Vagina (tissue), 2 donors: ENCODE measurements at regions not wholly inside any gene's neighbourhood (a gene's known extent, or its start where the extent isn't known, plus 50 kb on each side); places are given as distances from the start of the nearest gene placed in this dataset.

Experiments
- DNase-seq, 2 donors: peaks; one replicate each; pipeline ENCODE4 v3.0.0-alpha.2; 2017; ENCODE audit errors: extremely low spot score in 2 of 2
- H3K27ac ChIP-seq: fragments of 200-600 bp; sonication (generic); one replicate; pipeline ENCODE4 v1.5.1; 2019
- H3K27me3 ChIP-seq: fragments of 200-600 bp; sonication (generic); one replicate; pipeline ENCODE4 v1.5.1; 2019
- H3K36me3 ChIP-seq, 2 donors: fragments of 200-600 bp; sonication (generic); one replicate each; pipeline ENCODE4 v1.5.1; 2017 to 2019
- H3K4me1 ChIP-seq: fragments of 200-600 bp; sonication (generic); one replicate; pipeline ENCODE4 v1.5.1; 2019
- H3K4me3 ChIP-seq, 2 donors: fragments of 200-600 bp; sonication (generic); 1 replicate in 1 of 2; 2 replicates in 1 of 2; pipeline ENCODE4 v1.5.1; 2016 to 2019
- H3K9me3 ChIP-seq: fragments of 200-600 bp; sonication (generic); one replicate; pipeline ENCODE4 v1.5.1; 2019
- POLR2A ChIP-seq, 2 donors: fragments of 450-650 bp; IDR thresholded peaks; one replicate each; pipeline ENCODE4 v1.6.1; 2017; ENCODE audit warnings: antibody characterized with exemption in 2 of 2, mild to moderate bottlenecking in 2 of 2, moderate library complexity in 2 of 2
- POLR2AphosphoS5 ChIP-seq, 2 donors: sonication (generic); formaldehyde crosslinking; IDR thresholded peaks; one replicate each; pipeline ENCODE4 v1.9.0; 2017; ENCODE audit warnings: antibody characterized with exemption in 2 of 2, mild to moderate bottlenecking in 2 of 2, low read depth in 1 of 2; ENCODE audit not compliant: insufficient read depth in 1 of 2
- intact Hi-C: fragments of 100-400 bp; cut with DNase I; formaldehyde crosslinking; loops from one replicate; pipeline ENCODE4 v1.15.1; 2023
- TF ChIP-seq, protein P1 (sequence below), 3 experiments: fragments of 450-650 bp in 2 of 3; fragments of 200-600 bp in 1 of 3; sonication (generic) in 1 of 3; IDR thresholded peaks; one replicate each; pipeline ENCODE4 v1.5.1; 2017 to 2019; ENCODE audit warnings: antibody characterized with exemption in 3 of 3, mild to moderate bottlenecking in 2 of 3, moderate library complexity in 2 of 3

DNA sequence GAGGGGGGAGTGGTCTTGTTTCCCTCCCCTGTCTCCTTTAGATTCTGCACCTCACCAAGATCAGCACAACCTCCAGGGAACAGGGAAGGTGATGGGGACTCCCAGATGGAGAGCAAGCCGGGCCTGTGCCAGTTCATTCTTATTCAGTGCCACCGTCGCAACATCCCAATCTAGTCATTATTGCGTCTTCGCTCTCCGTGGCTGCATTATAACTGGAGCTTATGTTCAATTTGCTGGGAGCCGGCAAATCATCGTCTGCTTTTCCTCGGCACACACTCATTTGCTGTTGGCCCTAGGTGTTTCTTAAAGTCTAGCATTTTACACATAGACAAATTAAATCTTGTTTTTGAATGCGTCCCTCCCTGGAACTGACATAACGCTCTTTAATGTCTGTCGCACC is 1269.7 kb downstream of the BRD1 start:
- Histone ChIP-seq H3K27me3 (no peaks in the 10 kb centered on the region), H3K36me3 (no peaks in the 10 kb centered on the region), H3K4me3 (no peak overlapping the region), H3K4me1 (no peaks in the 10 kb centered on the region), H3K27ac (no peak overlapping the region), H3K9me3 (no peaks in the 10 kb centered on the region)
- no peak for DNase-seq
- intact Hi-C loops, result no loop called here
- no peak for TF ChIP-seq POLR2AphosphoS5 (IDR thresholded peaks at IDR 0.05; ENCODE audit: insufficient read depth in 1 of 2, low read depth in 1 of 2)

DNA sequence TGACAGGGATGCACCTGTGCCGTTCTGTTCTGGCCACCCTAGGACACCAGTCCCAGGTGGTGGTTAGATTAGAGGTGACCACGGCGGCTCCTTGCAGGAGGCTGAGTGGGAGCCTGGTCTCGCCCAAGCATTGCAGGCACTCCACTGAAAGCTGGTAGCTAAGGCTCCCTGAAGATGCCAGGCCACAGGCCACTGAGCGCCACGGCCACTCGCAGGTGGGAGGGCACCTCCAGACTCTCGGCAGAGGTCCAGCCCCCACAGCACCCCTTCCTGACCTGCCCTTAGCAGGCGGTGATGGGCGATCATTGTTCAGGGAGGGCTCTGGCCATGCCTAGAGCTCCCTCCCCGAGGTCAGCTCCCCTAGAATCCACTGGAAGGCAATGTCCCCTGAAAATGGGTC is 1270.2 kb downstream of the BRD1 start:
- DNase-seq, result no peak
- Histone ChIP-seq H3K36me3 (no peaks in the 10 kb centered on the region), H3K4me1 (no peaks in the 10 kb centered on the region), H3K27me3 (no peaks in the 10 kb centered on the region), H3K27ac (no peak overlapping the region), H3K4me3 (no peak overlapping the region), H3K9me3 (no peaks in the 10 kb centered on the region)
- no peak for TF ChIP-seq POLR2AphosphoS5 (IDR thresholded peaks at IDR 0.05; ENCODE audit: insufficient read depth in 1 of 2, low read depth in 1 of 2)
- TF ChIP-seq, protein P1, sequence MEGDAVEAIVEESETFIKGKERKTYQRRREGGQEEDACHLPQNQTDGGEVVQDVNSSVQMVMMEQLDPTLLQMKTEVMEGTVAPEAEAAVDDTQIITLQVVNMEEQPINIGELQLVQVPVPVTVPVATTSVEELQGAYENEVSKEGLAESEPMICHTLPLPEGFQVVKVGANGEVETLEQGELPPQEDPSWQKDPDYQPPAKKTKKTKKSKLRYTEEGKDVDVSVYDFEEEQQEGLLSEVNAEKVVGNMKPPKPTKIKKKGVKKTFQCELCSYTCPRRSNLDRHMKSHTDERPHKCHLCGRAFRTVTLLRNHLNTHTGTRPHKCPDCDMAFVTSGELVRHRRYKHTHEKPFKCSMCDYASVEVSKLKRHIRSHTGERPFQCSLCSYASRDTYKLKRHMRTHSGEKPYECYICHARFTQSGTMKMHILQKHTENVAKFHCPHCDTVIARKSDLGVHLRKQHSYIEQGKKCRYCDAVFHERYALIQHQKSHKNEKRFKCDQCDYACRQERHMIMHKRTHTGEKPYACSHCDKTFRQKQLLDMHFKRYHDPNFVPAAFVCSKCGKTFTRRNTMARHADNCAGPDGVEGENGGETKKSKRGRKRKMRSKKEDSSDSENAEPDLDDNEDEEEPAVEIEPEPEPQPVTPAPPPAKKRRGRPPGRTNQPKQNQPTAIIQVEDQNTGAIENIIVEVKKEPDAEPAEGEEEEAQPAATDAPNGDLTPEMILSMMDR (IDR thresholded peaks at IDR 0.05), result no peak
- TF ChIP-seq POLR2A (IDR thresholded peaks at IDR 0.05), result no peak
- intact Hi-C loops, result no loop called here

DNA sequence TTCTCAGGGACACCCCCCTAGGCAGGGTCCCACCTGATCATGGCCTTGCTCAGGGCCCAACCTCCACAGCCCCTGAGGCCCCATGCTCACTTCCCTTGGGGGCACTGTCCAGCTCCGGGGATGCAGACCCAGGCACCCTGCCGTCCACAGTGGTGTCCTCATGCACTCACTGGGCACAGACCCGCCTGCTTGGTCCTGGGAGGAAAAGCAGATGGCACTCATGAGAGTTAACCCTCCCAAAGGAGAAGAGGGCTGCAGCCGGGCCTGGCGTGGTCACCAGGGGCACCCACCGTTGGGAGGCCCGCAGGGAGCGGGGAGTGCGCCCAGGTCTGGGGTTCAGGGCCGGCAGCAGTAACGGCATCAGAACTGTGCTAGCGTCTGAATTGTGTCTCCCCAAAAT is 1270.9 kb downstream of the BRD1 start:
- intact Hi-C loops, result no loop called here
- no peaks in the 10 kb centered on the region for H3K4me1 ChIP-seq
- no peak for TF ChIP-seq POLR2AphosphoS5 (IDR thresholded peaks at IDR 0.05; ENCODE audit: insufficient read depth in 1 of 2, low read depth in 1 of 2)
- TF ChIP-seq, protein P1 (IDR thresholded peaks at IDR 0.05), result no peak
- H3K4me3 ChIP-seq, result no peak overlapping the region
- H3K9me3 ChIP-seq, result no peaks in the 10 kb centered on the region
- no peaks in the 10 kb centered on the region for H3K27me3 ChIP-seq
- no peak for DNase-seq
- no peaks in the 10 kb centered on the region for H3K36me3 ChIP-seq
- no peak overlapping the region for H3K27ac ChIP-seq

DNA sequence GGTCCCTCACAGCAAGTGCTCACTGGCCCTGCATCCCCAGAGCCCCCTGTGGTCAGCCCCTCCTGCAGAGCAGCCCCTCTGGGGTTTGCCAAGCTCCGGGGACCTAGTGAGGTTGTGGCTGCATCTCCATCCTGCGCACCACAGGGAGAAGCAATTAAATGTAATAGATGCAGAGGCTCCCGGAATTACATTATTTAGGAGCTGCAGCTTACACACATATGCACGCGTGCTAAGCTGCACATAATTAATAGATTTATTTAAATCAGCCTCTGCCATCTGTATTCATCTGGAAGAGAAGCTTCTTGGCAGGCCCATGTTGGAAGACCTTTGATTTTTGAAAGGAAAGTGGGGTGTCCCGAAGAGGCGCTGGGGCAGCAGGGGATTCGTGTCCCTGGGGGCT is 1271.5 kb downstream of the BRD1 start:
- DNase-seq, result no peak
- TF ChIP-seq, protein P1 (IDR thresholded peaks at IDR 0.05), result no peak
- TF ChIP-seq POLR2AphosphoS5 (IDR thresholded peaks at IDR 0.05; ENCODE audit: insufficient read depth in 1 of 2, low read depth in 1 of 2) (no peak), POLR2A (IDR thresholded peaks at IDR 0.05) (no peak)
- Histone ChIP-seq H3K27ac (no peak overlapping the region), H3K36me3 (no peaks in the 10 kb centered on the region), H3K9me3 (no peaks in the 10 kb centered on the region), H3K4me3 (no peak overlapping the region), H3K27me3 (no peaks in the 10 kb centered on the region), H3K4me1 (no peaks in the 10 kb centered on the region)
- intact Hi-C loops, result no loop called here

DNA sequence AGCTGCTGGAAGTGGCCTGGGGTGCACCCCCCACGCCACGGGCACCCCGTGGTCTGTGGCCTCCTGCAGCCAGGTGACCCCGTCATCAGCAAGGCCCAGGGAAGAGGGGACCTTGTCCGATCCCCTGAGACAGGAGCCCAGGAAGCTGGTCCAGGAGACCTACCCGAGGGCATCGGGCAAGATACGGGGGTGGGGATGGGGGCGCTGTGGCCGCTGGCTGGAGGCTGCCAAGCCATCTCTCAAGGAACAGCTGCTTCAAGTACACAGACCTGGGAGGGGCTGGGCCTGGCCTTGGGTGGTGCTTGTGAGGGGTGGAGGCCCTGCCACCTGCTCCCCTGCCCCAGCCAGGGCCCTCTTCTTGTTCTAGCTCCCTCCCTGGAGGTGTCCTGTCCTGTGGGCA is 1272.1 kb downstream of the BRD1 start:
- H3K27ac ChIP-seq, result no peak overlapping the region
- no peaks in the 10 kb centered on the region for H3K27me3 ChIP-seq
- no peak for TF ChIP-seq POLR2AphosphoS5 (IDR thresholded peaks at IDR 0.05; ENCODE audit: insufficient read depth in 1 of 2, low read depth in 1 of 2)
- TF ChIP-seq POLR2A (IDR thresholded peaks at IDR 0.05), result no peak
- TF ChIP-seq, protein P1 (IDR thresholded peaks at IDR 0.05), result no peak

More for the DNA sequence above, 1272.1 kb downstream of the BRD1 start:
- H3K9me3 ChIP-seq, result no peaks in the 10 kb centered on the region
- intact Hi-C loops, result no loop called here
- no peak for DNase-seq
- no peaks in the 10 kb centered on the region for H3K4me1 ChIP-seq
- no peaks in the 10 kb centered on the region for H3K36me3 ChIP-seq
- no peak overlapping the region for H3K4me3 ChIP-seq
